Astrocyte of the cerebellum (primary cell): ENCODE measurements at regions not wholly inside any gene's neighbourhood (a gene's known extent, or its start where the extent isn't known, plus 50 kb on each side); places are given as distances from the start of the nearest gene placed in this dataset.

Source experiments
- DNase-seq: peaks from one replicate; pipeline ENCODE4 v3.0.0-alpha.2; 2011; ENCODE audit warnings: low read depth
- H3K4me3 ChIP-seq: 2 replicates; pipeline ENCODE4 v1.5.1; 2011; ENCODE audit warnings: mild to moderate bottlenecking, low read depth, low read length, moderate library complexity
- in situ Hi-C: cut with HindIII; loops from 2 replicates; pipeline ENCODE4 v1.10.0; 2017; ENCODE audit warnings: low sequenced_read_pairs
- TF ChIP-seq, protein P1 (sequence below): IDR thresholded peaks from 2 replicates; pipeline ENCODE4 v1.5.1; 2012; ENCODE audit warnings: low read length, low read depth, moderate library complexity, mild to moderate bottlenecking; ENCODE audit errors: missing control alignments

GRCh38 chr6:132964868-132965382, 150.6 kb downstream of the RPS12 start:
- in situ Hi-C loops = no loop called here
- TF ChIP-seq, protein P1, sequence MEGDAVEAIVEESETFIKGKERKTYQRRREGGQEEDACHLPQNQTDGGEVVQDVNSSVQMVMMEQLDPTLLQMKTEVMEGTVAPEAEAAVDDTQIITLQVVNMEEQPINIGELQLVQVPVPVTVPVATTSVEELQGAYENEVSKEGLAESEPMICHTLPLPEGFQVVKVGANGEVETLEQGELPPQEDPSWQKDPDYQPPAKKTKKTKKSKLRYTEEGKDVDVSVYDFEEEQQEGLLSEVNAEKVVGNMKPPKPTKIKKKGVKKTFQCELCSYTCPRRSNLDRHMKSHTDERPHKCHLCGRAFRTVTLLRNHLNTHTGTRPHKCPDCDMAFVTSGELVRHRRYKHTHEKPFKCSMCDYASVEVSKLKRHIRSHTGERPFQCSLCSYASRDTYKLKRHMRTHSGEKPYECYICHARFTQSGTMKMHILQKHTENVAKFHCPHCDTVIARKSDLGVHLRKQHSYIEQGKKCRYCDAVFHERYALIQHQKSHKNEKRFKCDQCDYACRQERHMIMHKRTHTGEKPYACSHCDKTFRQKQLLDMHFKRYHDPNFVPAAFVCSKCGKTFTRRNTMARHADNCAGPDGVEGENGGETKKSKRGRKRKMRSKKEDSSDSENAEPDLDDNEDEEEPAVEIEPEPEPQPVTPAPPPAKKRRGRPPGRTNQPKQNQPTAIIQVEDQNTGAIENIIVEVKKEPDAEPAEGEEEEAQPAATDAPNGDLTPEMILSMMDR = no peak
- DNase-seq = no peak
- H3K4me3 ChIP-seq = no peak overlapping the region

DNA sequence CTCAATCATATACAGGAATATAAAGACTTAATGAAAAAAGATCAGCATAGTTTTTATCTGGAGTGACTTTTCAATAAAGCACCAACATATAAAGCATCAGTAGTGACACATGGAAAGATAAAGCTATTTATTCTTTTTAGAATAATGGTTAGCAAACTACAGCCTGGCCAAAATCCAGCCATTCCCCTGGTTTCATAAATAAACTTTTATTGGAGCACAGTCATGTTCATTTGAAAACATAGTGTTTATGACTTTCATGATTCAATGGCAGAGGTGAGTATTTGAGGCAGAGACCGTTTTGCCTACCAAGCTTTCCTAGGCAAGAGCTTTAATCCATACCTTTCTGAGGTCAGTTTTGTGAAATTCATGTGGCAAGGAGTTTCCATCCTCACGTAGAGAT, 153.5 kb downstream of the RPS12 start:
- no peak overlapping the region for H3K4me3 ChIP-seq
- TF ChIP-seq, protein P1 = no peak
- in situ Hi-C loops = no loop called here
- no peak for DNase-seq

GRCh38 chr6:132968419-132968950, 154.1 kb downstream of the RPS12 start:
- in situ Hi-C loops = no loop called here
- TF ChIP-seq, protein P1 = no peak
- no peak overlapping the region for H3K4me3 ChIP-seq
- no peak for DNase-seq

DNA sequence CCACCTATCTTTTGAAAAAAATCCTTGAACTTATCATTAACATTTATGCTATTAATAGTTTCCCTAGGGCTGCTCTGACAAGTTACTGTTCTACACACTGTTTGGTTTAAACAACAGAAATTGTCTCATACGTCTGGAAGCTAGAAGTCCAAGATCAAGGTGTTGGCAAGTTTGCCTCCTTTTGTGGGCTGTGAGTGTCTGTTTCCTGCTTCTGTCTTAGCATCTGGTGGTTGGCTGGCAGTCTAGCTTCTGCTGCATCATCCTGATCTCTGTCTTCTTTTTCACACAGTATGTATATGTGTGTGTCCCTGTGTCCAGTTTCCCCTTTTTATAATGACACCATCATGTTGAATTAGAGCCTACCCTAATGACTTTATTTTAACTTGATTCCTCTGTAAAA, 154.8 kb downstream of the RPS12 start:
- in situ Hi-C loops = no loop called here
- TF ChIP-seq, protein P1 = no peak
- DNase-seq = no peak
- no peak overlapping the region for H3K4me3 ChIP-seq

- in situ Hi-C loops = no loop called here
- TF ChIP-seq, protein P1 = no peak
- no peak overlapping the region for H3K4me3 ChIP-seq
- no peak for DNase-seq
Measured at GRCh38 chr6:132971676-132972075, 157.3 kb downstream of the RPS12 start.

DNA sequence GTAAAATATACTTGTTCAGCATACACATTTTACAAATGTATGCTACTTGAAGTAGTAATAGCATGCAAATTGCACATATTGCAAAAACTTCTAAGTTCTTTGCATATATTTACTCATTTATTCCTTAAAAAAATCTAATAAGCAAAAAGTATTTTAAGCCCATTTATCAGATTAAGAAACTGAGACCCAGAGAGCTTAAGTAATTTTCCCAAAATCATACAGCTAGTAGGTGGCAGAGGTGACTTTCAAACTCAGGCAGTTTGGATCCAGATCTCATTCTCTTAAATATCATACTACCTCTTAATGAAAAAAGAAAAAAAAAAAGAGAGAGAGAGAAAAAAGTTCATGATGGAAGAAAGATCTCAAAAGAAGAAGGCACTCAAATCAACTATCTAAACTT, 157.9 kb downstream of the RPS12 start:
- TF ChIP-seq, protein P1 = no peak
- no peak for DNase-seq
- H3K4me3 ChIP-seq = no peak overlapping the region
- in situ Hi-C loops = no loop called here
